Germinal center (tissue), 1 donor: ENCODE measurements at regions not wholly inside any gene's neighbourhood (a gene's known extent, or its start where the extent isn't known, plus 50 kb on each side); places are given as distances from the start of the nearest gene placed in this dataset.
"Not testable (repeated sequence)": the region's sequence is repeated elsewhere in the genome, so short reads cannot be mapped to it uniquely, and the experiment has no call there.

ENCODE experiments used
- DNase-seq: peaks from one replicate; pipeline ENCODE4 v3.0.0; 2012; ENCODE audit warnings: mixed read lengths, low spot score

DNA sequence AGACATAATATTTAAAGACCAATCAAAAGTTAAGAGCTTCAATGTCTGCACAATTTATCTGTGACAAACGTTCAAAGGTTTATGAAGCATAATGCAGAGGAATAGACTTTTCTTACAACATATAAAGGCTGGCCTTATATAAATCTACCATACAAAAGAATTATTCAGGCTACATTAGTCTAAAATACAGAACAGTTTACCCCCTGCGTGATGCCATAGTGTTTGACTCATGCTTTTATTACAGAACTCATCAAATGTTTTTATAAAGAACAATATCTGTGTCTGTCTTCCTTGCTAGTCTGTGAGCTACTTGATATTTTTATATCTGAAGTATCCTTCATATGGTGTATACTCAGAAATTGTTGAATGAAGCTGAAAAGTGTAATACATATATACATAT is 1084.5 kb upstream of the FLRT2 start:
- DNase-seq, result no peak

DNA sequence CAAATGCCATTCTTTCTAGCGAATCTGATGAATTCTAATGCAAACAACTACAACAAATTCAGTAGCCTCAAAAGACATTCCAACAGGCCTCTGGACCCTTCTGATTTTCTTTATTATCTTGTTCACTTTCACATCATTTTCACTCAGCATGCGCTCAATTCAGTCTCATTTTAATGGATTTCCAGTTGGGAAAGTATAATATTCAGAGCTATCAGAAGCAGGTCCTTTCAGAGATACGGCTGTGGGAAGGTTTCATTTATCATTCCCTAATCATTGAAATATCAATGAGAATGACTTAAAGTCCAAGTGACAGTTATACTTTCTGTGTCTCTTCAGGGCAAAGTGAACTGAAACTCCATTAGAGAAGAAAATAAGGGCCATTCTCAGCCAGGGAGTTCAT is 1083.7 kb upstream of the FLRT2 start:
- no peak for DNase-seq

DNA sequence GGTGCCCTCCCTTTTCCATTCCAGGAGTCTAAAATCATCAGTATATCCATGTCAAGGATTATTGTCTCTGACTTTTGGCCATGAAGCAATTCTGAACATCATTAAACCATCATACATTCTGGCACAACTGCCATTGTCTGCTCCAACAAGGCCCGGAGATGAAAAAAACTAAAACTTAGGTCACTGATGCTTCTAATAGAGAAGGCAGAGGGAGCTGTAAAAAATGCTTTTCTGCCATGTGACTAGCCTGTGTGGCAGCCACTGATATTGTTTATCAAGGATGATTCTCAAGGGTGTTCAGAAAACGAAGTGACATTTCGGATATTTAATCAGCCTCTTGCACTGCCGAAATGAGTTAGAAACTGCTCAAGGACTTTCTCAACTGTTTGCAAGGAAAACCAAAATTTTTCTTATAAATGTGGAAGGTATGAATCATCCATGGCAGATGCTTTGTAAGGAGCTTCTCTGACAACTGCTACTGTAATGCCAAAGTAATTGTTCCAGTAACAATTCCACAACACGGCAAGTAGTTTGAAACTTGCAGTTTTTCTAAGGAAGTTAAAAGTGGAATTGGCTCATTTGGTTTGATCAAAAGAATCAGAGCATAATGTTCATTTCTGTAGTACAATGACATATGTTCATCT is 1076.5 kb upstream of the FLRT2 start:
- no peak for DNase-seq

DNA sequence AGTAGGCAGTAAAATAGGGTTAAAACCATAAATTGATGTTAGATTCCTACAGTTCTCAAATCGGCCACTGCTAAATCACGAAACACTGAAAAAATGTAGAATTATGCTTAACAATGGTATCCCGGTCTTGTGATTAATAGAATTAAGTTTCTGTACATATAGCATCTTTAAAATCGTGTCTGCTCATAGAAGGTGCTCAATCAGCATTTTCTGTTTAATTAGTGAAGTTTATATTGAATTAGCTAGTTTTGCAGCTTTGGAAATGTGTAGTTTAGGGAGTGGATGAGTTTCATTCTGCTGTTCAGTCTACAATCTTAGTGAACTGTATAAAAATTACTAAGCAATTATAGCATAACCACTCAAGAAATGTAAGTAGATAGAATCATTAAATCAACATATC is 1075.8 kb upstream of the FLRT2 start:
- no peak for DNase-seq

DNA sequence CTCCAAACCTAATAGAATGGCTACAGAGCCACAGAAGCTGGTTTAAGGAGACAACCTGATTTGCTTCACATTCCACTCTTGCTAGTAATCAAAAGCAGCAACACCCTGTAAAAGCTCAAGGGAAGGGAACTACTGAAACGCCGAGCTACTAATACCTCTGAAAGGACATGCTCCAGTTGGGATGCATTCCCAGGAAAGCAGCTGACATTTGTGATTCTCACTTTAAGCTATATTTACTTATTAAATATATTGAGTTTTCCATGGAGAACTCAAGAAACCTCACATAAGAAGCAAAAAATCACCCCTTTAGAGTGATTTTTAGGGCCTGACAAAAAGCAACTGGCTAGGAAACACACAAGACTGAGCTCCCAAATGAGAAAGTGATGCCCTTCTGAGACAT is 1073.0 kb upstream of the FLRT2 start:
- no peak for DNase-seq

DNA sequence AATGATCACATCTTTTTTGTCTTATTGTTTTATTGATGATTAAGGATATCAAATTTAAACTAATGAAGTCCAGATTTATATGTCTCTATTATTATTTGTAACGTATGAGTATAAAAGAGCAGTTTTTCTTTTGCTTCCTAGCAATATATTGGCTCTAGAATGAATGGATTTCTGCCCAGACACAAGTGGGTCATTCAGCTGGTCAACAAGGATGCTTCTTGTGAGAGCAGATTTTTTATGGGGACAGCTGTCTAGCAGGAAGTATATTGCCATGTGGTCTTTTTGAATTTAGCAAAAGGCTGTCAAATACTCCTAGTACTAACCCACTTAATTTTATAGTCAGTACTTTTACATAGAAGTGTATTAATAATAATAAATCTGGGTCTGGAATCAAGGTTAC is 1071.1 kb upstream of the FLRT2 start:
- no peak for DNase-seq

DNA sequence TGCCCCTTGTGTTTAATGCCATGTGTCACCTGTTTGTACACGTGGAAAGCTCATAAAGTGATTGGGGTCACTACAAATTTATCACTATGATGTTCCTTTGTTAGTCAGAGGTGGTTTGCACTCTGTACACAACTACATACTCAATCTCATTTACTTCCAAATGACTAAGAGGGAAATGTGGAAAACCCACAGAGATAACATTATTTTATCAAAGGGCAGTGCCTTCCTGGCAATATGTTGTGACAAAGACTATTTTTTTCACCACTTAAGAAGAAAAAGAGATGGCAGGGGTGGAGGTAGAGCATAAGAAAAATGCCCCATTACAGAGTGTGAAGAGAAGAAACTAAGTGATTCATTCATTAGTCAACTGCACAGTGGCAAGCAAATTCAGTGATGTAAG is 1064.1 kb upstream of the FLRT2 start:
- DNase-seq, result no peak

DNA sequence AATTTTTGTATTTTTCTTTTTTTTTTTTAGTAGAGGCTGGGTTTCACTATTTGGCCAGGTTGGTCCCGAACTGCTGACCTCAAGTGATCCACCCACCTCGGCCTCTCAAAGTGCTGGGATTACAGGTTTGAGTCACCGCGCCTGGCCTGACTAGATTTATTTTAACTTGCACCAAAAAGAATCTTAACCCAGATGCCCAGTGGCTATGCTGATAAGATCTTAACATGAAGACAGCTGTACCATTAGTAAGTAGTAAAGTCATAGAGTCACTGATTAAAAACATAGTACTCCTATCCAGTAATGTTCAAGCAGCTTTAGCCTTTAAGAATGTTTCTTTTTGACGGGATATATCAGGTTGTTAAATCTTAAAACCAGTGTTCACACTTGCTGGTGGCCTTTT is 1061.8 kb upstream of the FLRT2 start:
- no peak for DNase-seq

DNA sequence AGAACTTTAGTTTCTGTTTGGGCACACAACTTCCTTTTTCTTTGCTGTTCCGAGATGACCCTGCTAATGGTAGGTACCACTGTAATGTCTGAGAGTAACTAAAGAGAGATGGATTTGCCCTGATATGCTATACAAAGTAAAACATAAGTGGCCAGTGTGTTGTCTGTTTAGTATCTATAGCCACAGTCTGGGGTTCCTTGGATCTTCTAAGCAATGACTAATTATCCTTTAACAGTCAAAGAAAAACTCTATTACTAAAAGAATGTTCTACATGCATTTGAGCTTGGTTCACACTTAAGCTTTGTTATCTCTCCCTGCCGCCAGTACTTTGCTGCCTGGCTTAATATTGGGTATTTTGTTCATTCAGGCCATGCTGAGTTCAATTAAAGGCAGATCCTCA is 1051.9 kb upstream of the FLRT2 start:
- DNase-seq, result no peak

DNA sequence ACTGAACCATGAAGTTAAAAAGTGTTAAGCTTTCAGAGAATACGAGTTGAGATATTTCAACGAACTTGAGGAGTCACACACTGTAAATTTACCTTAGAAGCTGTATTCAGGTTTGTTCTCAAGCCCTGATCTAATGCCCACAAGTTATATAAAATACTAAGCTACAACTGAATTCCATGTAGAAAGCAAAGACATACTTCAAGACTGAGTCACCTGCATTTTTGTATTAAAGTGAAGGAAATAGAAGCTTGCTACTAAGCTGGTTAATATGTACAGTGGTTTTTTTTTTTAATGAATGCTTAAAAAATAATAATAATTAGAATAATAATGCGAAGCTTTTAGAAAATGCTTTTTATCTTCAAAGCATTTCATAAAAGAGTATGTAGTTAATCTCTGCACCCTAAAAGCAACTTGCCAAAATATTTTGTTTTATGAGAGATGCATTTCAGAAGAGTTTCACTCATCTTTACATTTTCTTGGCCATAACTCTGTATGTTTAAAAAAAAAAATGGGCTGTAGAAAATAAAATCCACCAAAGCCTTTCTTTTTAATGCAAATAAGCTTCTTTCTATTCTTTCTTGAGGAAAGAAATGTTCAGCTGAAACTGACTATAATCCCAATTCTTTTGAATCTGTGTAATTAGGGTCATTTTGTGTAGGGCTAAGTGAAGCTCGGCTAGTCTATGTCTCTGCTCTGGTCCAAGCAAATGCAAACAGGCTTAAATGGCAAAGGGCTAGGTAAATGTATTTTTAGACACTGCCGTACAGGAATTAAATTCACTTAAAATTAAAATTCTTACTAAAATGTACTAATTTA is 1047.5 kb upstream of the FLRT2 start:
- no peak for DNase-seq

DNA sequence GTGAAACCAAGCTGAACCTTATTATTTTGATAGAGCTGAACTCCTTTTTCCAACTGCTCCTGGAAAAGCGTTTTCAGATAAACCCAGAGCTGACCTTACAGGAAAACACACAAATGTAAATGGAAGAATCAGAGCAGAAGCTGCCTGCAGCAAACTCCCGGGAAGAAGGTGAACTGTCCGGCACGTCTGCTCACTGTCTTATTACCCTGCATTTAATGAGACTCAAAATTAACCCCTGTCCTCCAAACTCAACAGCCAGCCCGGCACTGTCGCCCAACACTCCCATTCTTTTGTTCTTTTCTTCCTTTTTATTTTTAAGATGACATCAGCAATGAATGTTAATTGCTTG is 1046.9 kb upstream of the FLRT2 start:
- DNase-seq, result no peak

DNA sequence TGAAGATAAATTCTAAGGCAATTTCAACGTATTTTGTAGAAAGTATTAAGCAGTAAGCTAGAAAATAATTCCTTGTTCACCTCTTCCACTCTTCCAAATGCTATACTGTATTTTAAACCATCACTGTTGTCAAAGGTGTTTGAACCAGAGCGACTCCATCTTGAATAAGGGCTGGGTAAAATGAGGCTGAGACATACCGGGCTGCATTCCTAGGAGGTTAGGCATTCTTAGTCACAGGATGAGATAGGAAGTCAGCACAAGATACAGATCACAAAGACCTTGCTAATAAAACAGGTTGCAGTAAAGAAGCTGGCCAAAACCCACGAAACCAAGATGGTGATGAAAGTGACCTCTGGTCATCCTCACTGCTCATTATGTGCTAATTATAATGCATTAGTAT is 1045.7 kb upstream of the FLRT2 start:
- not testable (repeated sequence) for DNase-seq

DNA sequence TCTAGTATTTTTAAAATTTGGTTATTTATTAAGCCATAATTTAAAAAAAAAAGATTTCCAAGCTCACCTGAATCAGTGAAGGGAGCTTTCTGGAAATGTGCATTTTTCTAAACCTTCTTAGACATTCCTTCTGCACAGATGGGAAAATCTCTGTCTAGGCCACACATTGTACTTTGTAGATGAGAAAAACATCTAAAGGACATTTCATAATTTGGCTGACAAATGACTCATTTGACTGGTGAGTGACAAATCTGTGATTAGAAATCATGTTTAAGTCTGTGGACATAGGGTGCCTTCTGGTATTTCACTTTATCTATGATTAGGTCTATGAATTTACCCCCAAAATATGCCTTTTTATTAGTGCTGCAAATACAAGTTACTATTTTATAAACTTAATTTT is 1044.9 kb upstream of the FLRT2 start:
- no peak for DNase-seq

DNA sequence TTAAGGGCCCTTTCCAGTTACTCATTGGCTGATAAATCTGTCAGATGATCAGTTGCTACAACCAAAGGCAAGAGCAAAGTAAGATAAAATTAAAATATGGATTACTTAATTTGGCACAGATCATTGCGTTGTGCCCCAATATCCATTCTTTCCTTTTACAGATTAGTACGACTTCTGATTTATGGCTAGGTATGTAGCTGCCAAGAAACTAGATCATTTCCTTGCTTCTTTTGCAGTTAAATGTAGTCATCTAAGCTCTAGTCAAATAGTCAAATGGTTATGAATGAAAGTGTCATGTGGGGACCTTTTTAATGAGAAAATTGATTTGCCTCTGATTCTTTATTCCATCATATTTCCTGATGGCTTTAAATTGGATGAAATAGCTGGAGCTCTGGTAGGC is 1039.9 kb upstream of the FLRT2 start:
- DNase-seq, result no peak

DNA sequence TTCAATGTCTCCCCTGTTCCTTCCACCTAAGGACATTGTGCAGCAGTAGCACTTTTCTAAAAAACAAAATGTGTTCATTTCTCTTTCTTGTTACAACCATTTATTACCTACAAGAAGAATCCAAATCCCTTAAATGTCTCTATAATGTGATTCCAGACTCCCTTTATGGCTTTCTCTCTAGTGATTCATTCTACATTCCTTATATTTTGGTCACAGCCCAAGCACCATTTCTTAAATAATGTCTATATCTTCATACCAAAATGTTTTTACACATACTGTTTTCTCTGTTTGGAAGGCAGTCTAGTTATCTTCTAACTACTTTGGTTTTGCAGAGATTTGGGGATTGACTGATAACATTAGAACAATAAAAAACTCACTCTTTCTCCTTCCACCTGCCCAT is 1037.3 kb upstream of the FLRT2 start:
- no peak for DNase-seq

DNA sequence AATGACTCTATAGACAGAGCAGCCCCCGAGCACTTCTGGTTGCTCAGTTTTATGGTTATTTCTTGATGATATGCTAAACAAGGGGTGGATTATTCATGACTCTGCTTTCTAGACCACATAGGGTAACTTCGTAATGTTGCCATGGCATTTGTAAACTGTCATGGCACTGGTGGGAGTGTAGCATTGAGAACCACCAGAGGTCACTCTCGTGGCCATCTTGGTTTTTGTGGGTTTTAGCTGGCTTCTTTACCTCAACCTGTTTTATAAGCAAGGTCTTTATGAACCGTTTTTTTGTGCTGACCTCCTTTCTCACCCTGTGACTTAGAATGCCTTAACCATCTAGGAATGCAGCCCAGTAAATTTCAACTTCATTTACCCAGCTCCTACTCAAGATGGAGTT is 1036.2 kb upstream of the FLRT2 start:
- DNase-seq, result no peak

DNA sequence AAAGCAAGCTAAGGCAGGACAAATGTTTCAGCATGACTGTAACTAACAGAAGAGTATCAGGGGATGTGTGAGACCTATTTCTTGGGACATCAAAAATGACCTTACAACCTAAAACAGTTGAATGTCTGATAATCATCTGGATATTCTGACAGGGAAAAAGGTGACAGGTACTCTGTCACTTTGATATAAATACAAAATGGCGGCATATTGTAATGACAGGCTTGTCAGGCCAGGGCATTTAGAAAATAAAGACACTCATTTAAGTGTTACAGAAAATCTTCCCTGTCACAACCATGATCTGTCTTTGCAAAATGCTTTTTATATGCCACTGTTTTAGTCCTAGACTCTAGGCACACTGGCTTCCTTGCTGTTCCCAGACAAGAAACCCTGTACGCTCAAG is 1033.3 kb upstream of the FLRT2 start:
- DNase-seq, result no peak

DNA sequence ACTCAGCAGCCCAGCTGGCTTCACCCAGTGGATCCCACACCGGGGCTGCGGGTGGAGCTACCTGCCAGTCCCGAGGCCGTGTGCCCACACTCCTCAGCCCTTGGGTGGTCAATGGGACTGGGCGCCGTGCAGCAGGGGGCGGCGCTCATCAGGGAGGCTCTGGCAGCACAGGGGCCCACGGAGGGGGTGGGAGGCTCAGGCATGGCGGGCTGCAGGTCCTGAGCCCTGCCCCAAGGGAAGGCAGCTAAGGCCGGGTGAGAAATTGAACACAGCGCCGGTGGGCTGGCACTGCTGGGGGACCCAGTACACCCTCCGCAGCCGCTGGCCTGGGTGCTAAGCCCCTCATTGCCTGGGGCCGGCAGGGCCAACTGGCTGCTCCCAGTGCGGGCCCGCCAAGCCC is 1017.1 kb upstream of the FLRT2 start:
- not testable (repeated sequence) for DNase-seq

DNA sequence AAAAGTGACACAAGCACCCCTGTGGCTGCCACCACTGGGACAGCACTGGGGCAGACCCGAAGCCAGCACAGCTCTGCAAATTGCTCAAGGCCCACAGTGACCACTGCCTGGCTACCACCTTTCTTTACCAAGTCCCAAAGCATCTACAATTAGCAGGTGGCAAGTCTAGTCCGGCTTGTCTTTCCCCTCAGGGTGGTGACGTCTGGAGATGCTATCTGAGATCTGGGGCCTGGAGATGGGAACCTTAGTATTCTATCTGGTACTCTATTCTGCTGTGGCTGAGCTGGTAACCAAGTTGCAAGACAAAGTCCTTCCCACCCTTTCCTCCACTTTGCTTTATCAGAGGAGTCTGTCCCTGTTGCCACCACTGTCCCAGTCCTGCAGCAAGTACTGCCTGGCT is 1010.1 kb upstream of the FLRT2 start:
- DNase-seq, result no peak

DNA sequence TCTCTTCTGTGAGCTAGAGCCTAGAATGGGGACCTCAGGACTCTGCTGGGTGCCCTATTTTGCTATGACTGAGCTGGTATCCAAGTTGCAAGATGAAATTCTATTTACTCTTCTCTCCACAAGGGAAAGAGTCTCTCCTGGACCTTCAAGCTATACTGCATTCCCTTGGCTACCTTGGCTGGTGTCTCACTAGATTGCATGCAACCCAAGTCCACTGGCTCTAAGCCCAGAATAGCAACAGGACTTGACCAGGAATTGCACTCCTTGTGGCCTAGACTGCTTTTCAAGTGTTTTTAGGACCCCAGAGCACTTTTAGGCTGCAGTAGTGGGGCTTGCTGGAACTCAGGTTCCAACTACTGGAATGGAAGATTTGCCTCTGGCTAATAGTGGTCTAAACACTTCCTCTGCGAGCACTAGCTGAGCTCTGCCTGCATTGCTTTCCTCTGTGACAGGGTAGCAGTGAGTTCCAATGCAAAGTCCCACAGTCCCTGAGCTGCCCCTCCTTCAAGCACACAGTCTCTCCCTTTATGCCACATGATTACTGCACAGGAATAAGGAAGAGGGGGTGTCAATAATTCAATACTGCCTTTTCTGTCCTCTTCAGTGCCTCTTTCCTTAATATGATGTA is 1009.1 kb upstream of the FLRT2 start:
- no peak for DNase-seq

DNA sequence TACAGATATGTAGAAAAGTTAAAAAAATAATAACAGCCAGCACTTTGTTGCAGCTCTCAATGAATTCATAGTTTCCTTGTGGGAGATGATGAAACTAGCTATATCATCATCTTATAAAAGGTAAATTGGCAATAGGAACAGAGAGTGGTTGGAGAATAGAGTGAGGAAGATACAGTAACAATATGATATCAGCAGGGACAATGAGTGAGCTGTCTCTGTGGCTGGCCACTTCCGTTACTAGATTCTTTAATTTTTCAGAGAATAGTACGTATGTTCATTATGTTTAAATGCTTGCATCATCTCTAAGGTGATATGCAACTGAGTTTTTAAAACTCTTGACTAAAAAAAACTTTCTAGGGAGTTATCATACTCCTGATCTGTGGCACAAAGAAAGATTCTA is 1006.2 kb upstream of the FLRT2 start:
- DNase-seq, result no peak

DNA sequence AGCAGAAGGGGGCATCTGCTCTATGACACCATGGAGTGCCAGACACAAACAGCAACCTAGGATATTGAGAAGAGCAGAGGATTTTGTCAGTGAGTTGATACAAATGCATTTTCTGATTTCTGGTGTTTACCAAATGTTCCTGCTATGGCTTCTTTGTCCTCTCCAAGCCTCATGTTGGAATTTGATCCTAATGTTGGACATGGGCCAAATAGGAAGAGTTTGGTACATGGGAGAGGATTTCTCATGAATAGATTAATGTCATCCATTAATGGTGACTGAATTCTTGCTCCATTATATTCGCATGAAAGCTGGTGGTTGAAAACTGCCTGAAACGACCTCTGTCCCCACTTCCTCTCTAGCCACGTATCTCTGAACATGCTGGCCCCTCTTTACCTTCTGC is 1002.2 kb upstream of the FLRT2 start:
- no peak for DNase-seq

DNA sequence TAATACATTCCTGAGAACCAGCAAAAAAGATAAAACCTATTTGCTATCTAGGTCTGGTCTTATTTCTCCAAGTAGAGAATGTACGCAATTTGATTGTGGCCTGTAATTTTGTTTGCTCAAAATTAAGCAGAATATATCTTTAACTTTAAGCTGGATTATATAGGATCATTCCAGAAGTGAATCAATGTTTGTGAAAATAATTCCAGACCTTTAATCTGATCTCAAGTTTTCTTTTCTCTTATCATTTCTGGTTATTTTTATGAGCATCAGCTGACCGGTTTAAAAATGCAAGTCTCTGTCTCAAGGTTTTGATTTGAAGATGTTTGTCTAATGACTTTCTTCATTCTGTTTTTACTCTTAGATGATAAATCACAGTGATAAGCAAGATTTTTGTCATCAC is 997.9 kb upstream of the FLRT2 start:
- DNase-seq, result no peak
